Jurkat, Clone E6-1 (cell line): ENCODE measurements at regions not wholly inside any gene's neighbourhood (a gene's known extent, or its start where the extent isn't known, plus 50 kb on each side); places are given as distances from the start of the nearest gene placed in this dataset.
"Not testable (repeated sequence)": the region's sequence is repeated elsewhere in the genome, so short reads cannot be mapped to it uniquely, and the experiment has no call there.

Source experiments
- DNase-seq: peaks from one replicate; pipeline ENCODE4 v3.0.0-alpha.2; 2011; ENCODE audit warnings: low read depth, low spot score
- H3K4me3 ChIP-seq: 2 replicates; pipeline ENCODE4 v1.5.1; 2011; ENCODE audit warnings: mild to moderate bottlenecking, low read length, control low read depth, moderate library complexity

- H3K4me3 ChIP-seq, DNase-seq: not testable (repeated sequence)
These were observed 72.9 kb downstream of the NPIPB11 start for GRCh38 chr16:29333492-29334097.

- H3K4me3 ChIP-seq, DNase-seq: not testable (repeated sequence)
These were observed 75.9 kb downstream of the NPIPB11 start for GRCh38 chr16:29330623-29331022.

GRCh38 chr16:29328528-29328927 lies 78.0 kb downstream of the NPIPB11 start:
- H3K4me3 ChIP-seq, DNase-seq: not testable (repeated sequence)

GRCh38 chr16:29327631-29328408 lies 78.7 kb downstream of the NPIPB11 start:
- H3K4me3 ChIP-seq, DNase-seq: not testable (repeated sequence)

- not testable (repeated sequence) for H3K4me3 ChIP-seq, DNase-seq
These were observed 80.1 kb downstream of the NPIPB11 start for GRCh38 chr16:29326164-29327125.

- peak; percentile 43 for DNase-seq
- not testable (repeated sequence) for H3K4me3 ChIP-seq
These were observed 82.8 kb downstream of the NPIPB11 start for GRCh38 chr16:29323725-29324124.

- no peak for DNase-seq
- H3K4me3 ChIP-seq, result no peak overlapping the region
These were observed 84.9 kb downstream of the NPIPB11 start for GRCh38 chr16:29321585-29321984.

GRCh38 chr16:29321000-29321393 lies 85.5 kb downstream of the NPIPB11 start:
- H3K4me3 ChIP-seq, result no peak overlapping the region
- no peak for DNase-seq

GRCh38 chr16:29320274-29320999 lies 86.1 kb downstream of the NPIPB11 start:
- no peak for DNase-seq
- H3K4me3 ChIP-seq, result no peak overlapping the region

GRCh38 chr16:29319726-29320125 lies 86.8 kb downstream of the NPIPB11 start:
- no peak overlapping the region for H3K4me3 ChIP-seq
- DNase-seq, result no peak

GRCh38 chr16:29318561-29318968 lies 87.9 kb downstream of the NPIPB11 start:
- H3K4me3 ChIP-seq, DNase-seq: not testable (repeated sequence)

GRCh38 chr16:29318037-29318436 lies 88.5 kb downstream of the NPIPB11 start:
- DNase-seq, result no peak
- H3K4me3 ChIP-seq, result no peak overlapping the region

- no peak overlapping the region for H3K4me3 ChIP-seq
- no peak for DNase-seq
These were observed 89.2 kb downstream of the NPIPB11 start for GRCh38 chr16:29317269-29317668.

- no peak for DNase-seq
- H3K4me3 ChIP-seq, result no peak overlapping the region
These were observed 89.7 kb downstream of the NPIPB11 start for GRCh38 chr16:29316761-29317183.

- no peak for DNase-seq
- H3K4me3 ChIP-seq, result no peak overlapping the region
These were observed 90.5 kb downstream of the NPIPB11 start for GRCh38 chr16:29315916-29316517.

GRCh38 chr16:29315046-29315445 lies 91.5 kb downstream of the NPIPB11 start:
- H3K4me3 ChIP-seq, result no peak overlapping the region
- DNase-seq, result no peak

GRCh38 chr16:29314292-29314934 lies 92.1 kb downstream of the NPIPB11 start:
- no peak overlapping the region for H3K4me3 ChIP-seq
- DNase-seq, result no peak

GRCh38 chr16:29313559-29314048 lies 92.9 kb downstream of the NPIPB11 start:
- H3K4me3 ChIP-seq, result no peak overlapping the region
- no peak for DNase-seq
